GM19035 (cell line): ENCODE measurements at regions not wholly inside any gene's neighbourhood (a gene's known extent, or its start where the extent isn't known, plus 50 kb on each side); places are given as distances from the start of the nearest gene placed in this dataset.

ENCODE experiments used
- ATAC-seq: cut with Tn5 transposase; IDR thresholded peaks from one replicate; pipeline ENCODE4 v1.9.1; 2021; ENCODE audit not compliant: unreplicated experiment

DNA sequence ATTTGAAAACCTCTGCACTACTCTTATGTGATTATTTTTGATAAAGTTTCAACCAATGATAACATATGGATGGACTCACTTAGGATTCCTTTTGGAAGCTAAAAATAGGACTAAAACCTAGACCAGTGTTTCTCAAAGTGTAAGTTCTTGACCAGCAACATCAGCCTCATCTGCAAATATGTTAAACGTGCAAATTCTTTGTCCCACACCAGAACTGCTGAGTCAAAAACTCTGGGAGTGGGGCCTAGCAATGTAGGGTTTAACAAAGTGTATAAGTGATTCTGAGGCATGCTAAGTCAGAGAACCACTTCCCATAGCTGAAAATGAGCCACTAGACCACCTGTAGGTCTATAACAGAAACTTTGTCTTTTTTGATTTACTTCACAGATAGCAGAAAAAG lies 1247.2 kb upstream of the PIK3C3 start:
- no peak for ATAC-seq

DNA sequence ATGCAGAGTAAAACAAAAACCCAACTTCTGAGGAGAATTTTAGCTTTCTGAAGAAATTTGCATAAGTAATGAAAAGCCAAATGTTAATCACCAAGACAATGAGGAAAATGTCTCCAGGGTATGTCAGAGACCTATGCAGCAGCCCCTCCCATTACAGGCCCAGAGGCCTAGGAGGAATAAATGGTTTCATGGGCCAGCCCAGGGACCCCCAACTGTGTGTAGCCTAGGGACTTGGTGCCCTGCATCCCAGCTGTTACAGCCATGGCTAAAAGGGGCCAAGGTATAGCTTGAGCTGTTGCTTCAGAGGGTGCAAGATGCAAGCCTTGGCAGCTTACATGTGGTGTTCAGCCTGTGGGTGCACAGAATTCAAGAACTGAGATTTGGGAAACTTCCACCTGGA lies 1256.9 kb upstream of the PIK3C3 start:
- ATAC-seq = no peak

DNA sequence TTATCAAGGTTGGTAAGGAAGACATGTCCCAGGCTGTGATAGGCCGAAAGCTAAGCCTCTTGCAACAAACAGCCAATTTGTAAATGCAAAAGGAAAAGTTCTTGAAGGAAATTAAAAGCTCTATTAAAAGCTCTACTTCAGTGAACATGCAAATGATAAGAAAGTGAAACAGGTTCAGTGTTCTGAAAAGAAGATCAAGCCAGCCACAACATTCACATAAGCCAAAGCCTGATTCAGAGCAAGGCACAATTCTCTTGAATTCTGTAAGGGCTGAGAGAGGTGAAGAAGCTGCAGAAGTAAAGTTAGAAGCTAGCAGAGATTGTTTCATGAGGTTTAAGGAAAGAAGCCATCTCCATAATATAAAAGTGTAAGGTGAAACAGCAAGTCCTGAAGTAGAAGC lies 1259.5 kb upstream of the PIK3C3 start:
- no peak for ATAC-seq

DNA sequence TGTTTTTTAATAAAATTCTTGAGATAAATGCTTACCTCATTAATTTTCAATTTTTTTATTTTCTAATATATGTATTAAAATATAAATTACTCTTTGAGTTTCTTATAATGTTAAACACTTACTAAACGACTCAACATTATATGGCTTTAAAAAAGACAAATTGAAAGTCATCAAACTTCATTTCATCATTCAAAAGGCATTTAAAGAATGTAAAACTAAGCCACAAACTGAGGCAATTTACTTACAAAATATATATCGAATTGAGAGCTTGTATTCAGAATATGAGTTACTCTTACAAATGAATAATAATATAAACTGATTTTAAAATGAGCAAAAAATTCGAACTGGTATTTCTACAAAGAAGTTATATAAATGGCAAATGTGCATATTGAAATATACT lies 1262.2 kb upstream of the PIK3C3 start:
- no peak for ATAC-seq

DNA sequence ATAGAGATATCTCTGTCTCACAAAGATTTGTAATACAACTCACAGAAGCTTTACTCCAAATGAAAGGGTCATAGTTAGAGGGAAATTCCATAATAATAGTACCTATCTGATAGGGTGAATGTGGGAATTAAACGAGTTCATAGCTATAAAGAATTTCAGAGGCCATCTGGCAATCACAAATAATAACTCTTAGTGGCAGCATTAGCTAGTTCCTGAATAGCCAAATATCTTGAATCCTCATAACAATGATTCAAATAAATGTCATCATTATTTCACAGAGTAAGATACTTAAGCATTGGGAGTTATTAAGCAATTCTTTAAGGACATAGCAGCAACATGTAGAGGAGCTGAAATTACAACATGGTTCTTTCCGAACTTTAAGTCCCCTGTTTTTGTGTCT lies 1265.0 kb upstream of the PIK3C3 start:
- ATAC-seq = no peak

DNA sequence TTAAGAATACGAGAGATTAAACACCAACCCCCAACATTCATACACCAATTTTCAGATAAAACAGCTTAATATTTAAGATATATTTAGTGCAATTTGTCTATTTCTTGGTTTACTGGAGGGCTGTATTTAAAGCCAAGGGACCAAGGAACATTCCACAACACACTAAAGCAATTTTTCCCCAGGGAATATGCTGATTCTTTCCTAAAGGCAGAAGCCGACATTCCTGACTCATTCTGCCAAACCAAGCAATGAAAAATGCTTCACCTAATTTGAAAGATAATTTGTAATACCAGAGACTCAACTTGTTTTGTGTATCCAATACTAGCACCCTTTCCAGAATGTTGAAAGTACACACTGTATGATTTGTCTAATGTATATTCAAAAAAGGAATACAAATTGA lies 1267.6 kb upstream of the PIK3C3 start:
- ATAC-seq = no peak

DNA sequence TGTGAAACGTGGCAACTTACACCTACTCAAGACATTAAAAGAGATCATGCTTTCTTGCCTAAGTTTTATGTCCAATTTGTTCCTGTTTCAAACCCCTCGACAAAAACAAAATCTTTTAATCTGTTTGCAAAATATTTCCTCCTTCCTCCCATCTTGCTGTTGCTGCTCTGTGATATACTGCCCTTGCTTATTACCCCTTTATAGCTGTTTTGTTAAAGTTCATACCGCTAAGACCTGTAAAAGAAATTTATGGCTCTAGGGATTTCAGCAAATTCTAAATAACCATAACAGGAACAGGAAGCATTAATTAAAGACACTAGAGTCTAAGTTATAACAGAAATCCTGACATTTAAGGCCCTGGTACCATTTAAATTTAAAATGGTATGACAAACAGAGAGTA lies 1268.2 kb upstream of the PIK3C3 start:
- ATAC-seq = no peak

DNA sequence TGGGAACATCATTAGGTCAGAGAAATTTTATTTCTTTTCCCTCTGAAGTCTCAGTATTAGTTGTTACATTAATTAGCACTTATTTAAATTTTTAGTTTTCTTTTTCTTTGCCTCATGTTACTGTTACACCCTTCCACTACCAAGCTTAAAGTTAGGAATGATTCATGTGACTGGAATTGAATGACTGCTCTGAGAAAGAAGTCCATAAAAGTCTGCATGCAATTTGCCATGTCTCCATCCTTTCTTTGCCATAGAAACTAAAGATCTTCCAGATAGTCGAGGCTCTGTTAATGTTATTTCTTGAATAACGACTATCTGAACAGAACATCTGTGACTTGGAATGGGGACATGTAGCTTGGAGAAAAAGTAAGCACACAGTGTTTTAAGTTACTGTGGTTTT lies 1269.8 kb upstream of the PIK3C3 start:
- ATAC-seq = no peak

DNA sequence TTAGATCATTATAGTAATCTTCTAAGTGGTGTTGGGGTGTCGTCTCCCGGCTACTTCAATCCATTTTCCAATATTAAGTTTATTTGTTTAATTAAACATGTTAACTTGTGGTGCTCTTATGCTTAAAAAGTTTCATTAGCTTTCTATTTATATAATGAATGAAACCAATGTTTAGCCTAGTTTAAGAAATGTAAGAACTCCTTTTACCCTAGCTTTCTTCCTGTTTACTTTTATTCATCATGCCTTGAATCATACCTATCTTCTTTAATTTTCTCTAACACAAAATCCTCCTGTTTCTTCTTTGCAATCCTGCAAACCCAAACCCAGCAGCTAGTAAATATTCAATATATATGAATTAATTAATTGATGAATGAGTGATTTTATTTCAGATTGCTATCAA lies 1276.7 kb upstream of the PIK3C3 start:
- no peak for ATAC-seq

DNA sequence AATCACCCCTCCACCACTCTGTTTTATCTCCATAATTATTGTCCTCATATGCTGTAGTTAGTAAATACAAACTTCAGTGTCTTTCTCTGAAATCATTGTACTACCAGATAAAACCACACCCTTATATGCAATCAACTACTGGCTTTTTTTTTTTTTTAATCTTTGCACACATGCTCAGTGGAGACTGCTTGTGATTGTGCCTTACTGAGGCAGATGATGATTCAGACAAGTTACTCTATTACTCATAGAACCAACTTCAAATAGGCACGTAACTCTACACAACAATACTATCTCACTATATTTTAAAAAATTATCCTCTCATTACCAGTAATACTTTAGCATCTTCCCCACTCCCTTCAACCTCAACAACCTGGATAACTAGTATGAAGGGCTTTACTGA lies 1278.4 kb upstream of the PIK3C3 start:
- ATAC-seq = no peak

DNA sequence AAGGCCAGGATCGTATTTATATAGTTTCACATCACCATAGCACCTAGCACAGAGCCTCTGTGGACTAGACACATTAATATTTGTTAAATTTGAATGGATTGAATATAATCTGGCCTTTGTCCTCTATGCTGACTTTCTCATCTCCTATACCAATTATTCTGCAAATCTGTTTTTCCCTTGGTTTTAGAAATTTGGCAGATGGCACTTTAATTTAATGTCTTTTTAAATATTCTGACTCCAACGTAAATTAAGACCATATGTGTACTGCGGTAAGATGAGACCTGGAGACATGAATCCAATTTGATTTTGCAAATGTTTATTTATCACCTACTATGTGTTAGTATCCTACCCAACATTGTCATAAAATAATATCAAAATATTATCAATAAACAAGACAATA lies 1281.9 kb upstream of the PIK3C3 start:
- no peak for ATAC-seq

DNA sequence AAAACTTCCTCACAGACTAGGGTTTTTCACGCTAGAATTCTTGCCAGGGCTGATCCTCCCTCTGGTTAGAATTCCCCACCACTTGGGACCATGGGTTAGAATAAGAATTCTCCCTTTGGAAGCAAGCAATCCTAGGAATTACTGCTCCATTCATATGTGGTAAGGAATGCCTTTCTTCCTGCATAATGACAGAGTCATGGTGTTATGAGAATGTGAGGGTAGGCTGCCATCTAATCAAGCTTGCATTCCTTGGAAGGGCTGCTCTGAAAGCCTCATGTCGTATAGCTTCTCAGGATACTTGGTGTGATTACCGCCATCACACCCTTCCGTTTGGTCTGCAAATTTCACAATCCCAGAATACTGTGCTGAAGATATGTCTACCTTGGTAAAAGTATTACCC lies 1282.4 kb upstream of the PIK3C3 start:
- no peak for ATAC-seq

DNA sequence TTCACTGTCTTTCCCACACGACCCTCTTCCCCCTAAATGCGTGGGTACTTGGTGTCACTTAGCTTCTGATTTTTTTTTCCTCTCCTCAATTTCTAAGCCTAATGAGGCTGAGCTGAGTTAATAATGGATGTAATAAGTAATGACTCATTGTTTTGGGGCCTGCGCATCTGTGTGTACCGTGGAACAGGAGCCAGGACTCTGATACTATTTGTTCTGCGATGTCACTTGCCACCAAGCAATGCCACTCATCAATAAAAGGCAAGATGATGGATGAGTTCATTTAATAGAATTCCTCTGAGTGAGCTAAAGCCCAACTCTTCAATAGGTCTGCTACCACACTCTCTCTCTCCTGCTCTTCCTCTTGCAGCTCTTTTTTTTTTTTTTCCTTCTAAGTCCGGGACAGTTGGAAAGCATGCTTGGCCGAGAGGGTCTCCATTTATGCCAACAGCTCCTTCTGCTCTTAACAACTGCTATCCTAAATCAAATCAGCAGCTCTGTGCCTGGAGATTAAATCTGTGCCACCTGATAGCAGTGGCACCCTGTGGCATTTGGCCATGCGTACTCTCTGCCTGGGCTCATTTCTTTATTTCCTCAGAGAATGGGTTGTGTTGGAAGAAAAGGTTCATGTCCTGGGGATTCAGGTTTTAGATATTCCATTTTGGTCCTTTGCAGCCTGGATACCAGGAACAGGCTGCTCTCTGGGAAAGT lies 1284.2 kb upstream of the PIK3C3 start:
- no peak for ATAC-seq

DNA sequence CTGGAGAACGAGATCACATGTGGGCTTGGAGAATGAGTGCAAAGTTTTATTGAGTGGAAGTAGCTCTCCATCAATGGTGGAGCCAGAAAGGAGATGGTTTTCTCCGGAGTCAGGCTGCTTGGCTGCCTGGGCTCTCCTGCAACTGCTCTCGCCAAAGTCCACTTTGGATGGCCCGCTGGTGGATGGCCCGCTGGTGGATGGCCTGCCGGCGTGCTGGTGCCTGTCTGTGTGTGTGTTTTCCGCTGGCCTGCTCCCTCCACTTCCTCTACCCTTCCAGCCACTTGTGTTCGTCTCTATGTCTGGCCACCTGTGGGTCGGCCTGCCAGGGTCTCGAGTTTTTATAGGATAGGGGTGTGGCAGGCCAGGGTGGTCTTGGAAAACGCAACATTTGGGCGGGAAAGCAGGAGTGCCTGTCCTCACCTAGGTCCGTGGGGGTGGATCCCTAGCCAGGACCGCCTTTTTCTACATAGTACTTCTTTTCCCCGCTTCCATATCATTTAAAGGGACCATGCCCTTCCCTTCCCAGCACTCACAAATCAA lies 1292.1 kb upstream of the PIK3C3 start:
- ATAC-seq = no peak

DNA sequence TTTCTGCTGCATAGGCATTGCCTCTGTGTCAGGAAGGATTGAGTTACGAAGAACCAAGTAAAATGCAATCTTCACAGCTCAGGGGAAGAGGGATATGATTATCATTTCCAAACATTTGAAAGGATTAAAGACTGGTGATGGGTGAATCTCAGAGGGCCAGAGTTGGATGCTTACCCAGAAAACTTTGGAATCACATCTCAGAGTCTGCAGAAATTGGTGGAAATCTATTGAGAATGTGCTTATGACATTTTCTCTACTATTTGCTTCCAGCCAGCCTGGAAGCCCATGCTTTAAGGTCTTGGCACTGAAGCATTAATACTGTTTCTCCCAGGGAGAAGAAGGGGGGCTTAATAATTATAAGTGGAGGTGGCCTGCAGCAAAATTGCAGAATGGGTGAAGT lies 1301.4 kb upstream of the PIK3C3 start:
- ATAC-seq = no peak

DNA sequence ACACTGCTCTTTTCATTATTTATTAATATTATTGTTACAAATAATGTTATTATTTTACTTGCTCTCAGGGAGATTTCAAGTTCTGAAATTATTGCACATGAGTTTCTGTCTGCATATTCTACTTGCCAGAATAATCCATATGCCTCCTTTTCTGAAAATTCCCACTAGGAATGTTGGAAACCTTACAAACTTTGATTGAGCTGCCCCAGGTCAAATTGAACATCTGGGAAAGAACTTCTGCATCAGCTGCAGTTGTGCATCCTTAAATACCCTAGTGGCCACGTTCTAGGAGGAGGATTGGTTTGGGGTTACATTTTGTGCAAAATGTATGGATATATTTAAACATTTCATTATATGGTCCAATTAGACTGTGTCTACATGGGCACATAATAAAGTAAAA lies 1302.7 kb upstream of the PIK3C3 start:
- ATAC-seq = no peak

DNA sequence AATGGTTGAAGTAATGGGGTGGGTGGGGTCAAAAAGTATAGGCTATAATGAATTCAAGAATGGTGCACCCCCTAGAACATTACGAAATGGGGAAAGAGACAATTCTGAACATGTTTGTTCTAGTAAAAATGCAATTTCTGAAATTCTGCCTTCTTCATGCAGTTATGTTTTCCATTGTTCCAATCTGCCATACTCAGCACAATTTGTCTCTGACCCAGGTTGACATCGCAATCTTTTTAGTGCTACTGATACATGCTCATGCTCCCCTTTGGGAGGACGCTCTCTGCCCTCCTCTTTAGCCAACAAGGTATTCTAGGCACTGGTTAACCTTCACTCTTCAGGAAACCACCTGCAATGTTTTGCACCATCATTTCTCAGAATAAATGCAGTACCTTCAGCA lies 1303.9 kb upstream of the PIK3C3 start:
- no peak for ATAC-seq

DNA sequence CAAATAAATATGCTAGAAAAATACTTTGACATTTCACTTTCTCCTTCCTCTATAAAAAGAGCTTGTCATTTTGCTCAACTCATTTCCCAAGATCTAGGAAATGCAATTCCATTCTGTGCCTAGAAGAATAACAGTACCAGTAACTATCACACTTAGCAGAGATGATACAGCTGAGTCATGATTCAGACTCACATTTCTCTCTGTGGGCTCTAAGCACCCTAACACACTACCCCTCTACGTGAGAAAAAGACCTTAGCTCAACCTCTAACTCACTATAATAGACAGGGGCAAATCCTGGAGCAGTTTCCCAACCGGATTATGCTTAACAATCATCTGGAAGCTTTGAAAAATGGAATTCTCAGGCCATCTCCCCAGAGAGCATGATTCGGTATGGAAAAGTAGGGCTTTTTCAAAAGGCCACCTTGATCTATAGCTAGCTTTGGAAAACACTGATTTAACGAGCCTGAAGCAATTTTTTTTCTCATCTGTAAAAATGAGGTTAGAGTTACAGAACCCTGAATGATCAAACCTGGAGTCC lies 1312.3 kb upstream of the PIK3C3 start:
- no peak for ATAC-seq

DNA sequence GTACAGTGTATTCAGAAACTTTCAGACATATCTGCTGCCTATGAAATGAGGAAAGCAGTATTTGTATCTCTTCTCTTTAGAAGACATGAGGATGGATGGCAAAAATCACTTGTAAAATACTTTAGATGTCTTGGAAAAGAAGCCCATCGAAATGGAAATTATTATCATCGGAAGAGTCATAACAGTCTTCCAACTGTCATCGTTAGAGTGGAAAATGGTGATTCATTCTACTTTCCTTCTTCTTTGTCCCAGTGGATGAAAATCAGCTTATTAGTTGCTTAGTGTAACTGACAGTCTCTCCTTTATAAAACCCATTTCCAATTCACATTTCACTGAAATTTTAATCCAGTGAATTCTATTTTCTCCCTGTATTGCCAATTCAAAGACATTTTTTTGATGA lies 1323.7 kb upstream of the PIK3C3 start:
- ATAC-seq = no peak

DNA sequence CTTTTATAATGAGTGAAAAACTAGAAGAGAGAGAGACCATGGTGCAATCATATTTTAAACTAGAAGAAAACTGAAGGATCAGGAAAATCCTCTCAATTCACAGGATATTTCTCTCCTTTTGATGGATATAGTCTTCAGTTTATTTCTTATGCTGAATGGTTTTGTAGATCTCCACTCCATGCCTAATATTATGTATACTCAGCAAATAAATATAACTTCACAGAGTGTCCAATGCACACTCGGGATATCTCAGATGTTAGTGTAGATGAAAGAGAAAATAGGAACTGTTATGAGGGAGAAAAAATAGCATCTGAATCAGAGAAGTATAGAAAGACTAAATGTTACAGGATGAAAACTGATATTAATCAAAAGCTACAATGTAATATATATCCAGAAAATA lies 1324.5 kb upstream of the PIK3C3 start:
- no peak for ATAC-seq

DNA sequence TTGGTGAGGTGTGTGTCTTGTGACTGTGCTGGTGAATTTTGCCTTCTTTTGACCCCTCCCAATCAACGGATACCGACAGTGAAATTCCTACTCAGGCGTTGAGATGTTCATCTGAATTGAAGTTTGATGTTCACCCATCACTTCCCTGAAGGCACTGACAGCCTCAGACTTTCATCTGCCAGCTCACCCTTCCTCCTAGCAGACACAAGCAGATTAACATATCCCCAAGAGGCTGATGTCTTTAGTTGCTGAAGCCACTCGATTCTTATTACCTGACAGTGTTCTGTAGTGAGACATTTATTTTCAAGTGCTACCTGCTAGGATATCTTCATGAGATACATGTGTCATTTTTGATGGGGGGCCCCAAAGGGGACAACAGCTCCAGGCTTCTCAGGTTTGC lies 1330.1 kb upstream of the PIK3C3 start:
- no peak for ATAC-seq

DNA sequence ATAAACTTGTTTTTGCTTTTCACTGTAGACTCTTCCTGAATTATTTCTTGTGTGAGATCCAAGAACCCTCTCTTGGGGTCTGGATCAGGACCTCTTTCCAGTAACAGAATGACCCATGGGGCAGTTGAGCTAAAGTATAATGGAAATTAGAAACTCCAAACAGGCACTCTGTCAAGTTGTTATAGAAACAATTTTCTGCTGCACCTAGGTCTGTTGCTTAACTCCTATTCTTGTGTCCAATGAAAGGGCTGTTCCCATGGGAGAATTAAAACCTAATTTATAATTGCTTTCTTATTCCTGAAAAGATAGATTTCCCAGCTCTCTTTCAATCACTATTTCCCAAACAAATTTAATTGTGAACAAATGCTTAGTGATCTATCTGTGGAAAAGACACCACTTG lies 1341.3 kb upstream of the PIK3C3 start:
- ATAC-seq = no peak

DNA sequence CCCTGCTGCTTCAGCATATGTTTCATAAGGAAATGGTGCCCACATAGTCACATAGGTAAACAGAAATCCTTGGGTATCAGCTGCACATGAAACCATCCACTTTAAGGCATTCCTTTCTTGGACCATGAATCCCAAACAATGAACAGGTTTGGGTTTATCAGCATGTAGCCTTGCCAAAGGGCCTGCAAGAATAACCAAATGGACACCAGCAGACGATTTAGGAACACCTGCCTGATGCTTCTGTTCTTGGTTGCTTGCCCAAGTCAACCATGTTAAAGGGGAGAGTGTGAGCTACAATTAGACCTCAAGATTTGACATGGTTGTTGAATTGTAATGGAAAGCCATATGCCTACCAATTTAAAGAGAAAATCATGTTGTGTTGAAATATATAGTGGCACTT lies 1342.7 kb upstream of the PIK3C3 start:
- ATAC-seq = no peak
